HG03196 (cell line): ENCODE measurements at regions not wholly inside any gene's neighbourhood (a gene's known extent, or its start where the extent isn't known, plus 50 kb on each side); places are given as distances from the start of the nearest gene placed in this dataset.

Source experiments
- ATAC-seq: cut with Tn5 transposase; IDR thresholded peaks from one replicate; pipeline ENCODE4 v1.9.1; 2021; ENCODE audit not compliant: unreplicated experiment

DNA sequence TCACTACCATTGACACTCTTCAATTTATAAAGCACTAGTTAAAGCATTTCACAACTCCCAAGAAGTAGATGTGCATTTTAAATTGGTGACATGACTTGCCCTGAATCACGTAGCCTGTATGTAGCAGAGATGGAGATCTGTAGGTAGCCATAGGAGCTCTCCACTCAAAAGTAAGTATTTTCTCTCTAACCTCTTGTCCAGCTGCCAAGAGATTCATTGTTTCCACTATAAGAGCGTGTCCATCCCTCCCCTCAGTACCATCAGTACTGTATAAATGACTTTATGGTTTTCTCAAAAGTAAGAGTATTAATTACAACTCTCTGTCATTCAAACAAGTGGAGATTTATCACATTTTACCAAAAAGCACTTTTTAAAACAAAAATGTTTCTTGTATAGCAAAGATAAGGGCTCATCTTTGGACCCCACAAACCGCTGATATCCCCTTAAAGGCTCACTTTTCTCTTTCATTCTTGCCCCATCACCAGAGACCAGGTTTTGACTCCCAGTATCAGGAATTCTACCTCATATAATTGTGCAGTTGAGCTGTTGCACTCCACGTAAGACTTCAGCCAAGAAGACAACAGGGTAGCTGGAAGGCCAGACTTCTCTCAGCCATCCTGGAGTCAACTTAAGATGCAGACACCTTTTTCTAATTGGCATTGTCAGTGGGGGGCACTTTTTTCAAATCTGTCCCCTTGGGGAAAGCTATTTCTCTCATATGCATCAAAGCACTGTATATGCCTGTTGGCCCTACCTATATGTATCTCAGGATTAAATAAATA, 78.0 kb upstream of the GALNT5 start:
- no peak for ATAC-seq

DNA sequence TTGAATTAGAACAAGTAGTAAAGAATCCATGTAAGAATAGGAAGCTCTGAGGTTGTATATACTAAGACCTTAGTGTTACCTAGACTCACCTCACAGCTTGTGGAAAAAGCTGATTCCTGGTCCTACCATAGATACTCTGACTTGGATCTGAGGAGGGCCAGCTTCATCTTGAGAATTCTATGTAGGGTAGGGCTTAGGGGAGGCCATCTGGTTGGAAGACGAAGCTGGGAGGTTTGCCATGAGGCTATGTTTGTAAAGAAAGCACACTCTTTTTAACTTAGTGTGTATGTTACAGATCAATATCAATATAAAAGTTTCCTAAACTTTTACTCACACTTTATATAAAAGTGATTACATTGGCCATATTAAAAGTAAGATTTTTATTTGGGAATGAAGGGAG, 77.1 kb upstream of the GALNT5 start:
- ATAC-seq = no peak

DNA sequence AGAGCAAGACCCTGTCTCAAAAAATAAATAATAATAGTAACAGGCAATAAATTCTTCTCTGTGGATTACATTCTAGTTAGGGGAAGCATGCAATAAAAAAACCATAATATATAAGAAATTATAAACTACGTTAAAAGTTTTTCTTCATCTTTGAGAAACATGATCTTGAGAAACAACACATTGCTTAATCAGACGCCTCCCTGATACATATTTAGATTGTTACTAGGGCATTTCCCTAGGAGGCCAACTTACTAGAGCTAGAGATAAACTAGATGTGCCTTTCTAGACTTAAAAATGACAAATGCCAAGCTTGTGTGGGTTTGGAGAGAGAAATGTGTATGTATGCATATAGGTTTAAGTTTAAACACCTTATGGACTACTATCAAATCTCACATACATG, 76.3 kb upstream of the GALNT5 start:
- no peak for ATAC-seq

DNA sequence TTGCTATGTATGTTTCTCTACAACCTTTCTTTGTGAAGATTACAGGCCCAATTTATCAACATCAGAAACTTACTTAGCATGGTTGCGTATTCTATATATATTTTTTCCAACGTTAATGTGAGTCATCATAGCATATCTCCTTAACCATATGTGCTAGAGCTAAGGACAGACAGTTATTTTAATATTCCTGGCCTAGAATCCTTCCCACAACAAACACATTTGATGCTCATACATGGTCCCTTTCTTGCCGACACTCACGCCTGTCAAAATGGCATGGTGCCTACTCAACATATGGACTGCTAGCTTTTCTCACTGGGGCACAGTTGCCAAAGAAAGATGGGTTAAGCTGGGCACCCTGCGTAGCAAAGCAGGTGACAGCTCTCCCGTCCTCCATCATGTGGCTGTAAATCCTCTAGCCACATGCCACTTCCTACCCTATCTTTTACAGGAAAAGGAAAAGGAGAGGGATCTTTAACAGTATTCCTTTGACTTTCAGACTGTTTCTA, 75.2 kb upstream of the GALNT5 start:
- ATAC-seq = no peak

DNA sequence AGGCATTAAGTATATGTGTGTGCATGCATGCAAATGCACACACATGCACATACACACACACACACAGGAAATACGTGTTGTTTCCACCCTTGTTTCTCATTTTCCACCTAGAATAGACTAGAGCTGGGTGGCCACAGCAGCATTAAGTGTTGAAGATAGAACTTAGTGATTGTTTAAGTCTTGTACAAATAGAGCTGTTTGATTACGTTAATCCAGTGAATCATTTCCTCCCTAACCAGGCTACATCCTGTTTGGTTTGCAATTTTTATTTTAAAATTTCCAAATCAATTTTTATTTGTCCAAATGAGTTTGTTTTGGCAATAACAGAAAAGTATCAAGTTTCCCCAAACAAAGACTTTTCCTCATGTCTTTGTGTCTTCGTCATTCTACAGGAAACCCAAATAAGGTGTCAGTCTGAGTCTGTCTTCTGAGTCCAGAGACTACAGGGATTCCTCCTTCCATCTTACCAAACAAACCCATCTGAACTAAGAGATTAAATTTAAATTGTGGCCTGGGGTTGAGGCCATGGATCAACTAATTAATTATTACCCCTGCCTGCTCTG, 74.6 kb upstream of the GALNT5 start:
- no peak for ATAC-seq

DNA sequence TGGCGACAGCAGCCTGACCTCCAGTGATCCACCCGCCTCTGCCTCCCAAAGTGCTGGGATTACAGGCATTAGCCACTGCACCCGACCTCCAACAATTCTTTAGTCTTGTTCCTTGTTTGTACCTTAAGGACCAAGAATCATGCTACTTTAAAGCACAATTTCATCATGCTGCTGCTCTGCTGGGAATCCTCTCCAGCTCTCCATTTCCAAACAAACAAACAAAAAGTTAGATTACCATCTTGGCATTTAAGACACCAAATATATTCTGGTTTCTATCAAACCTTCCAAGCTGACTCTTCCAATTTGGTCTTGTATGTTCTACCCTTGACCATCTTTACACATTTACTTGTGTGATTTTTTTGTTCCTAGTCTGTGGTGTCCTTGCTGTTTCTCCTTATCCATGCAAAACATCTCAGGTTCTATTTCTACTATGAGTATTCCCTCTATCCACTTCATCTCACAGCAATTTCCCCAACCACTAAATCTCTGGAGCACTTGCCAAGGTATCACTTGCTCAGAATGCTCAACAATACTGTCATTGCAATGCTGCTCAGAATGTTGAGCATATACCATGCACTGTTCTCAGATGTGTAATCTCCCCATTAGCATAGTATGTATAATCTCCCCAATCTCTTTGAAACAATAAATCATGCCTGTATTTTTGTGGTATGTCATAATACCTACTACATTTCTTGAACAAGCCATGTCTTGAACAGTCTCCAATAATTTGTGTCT, 73.2 kb upstream of the GALNT5 start:
- ATAC-seq = no peak

DNA sequence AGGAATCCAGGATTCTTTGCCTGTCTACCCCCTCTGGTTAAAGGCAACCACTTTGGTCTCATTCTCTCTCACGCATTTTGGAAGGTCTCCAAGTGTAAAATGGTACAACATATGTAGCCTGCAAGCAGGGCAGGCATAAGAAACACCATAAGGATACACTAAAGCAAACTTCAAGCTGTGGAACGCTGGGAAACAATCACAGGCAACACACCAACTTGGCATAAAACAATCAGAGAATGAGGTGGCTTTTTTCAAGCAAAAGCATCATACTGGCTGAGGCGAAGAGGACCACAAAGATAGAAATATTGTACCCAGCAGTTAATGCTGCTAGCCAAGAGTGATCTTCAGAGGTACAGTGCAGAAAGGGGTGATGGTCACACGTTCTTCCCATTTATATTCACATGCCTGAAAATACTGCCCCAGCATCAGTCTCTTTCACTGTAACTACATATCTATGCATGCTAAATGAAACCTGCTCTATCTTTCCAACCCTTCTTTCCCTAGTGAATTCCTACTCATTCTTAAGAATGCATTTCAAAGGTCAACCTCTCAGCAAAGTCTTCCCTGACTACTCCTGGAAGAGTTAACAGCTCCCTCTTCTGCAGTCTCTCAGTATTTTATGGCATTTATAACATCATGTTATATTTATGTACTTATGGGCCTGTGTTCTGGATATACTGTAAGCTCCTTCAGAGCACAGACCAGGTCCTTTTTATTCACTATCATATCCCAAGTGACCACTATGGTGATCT, 71.9 kb upstream of the GALNT5 start:
- ATAC-seq = no peak

DNA sequence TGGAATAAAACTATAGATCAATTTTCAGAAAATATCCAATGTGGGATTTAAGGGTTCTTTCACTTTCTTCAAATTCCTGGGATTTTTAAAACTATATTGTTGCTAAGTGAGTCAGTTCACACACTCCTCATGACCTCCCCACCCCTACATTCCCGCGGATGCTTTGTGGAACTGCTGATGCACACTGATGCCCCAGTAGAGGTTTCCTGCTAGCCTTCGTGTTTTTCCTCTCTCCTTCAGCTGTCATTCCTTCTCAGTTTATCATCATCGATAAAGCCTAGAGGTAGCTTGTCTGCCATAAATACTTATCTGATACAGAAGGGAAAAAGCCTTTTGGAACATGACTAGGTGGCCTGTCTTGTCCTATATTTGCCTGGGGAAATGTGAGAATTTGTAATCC, 67.4 kb upstream of the GALNT5 start:
- ATAC-seq = no peak

DNA sequence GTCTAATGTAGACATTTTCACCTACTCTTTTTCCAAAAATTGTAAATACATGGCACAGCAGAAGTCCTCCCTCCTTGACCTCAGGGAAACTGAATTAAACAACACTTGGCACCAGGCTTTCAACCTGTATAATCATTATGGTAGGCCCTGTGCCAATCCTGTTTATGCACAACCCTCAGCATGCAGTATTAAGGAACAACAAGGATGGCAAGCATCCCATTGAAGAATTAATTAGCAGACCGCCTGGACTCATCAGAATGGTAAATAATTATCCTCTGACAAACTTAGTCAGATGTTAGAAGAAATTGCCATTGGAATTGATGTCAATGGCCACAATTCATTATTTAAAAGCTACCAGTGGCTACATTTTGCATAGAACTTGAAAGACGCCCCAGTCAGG, 66.3 kb upstream of the GALNT5 start:
- no peak for ATAC-seq

DNA sequence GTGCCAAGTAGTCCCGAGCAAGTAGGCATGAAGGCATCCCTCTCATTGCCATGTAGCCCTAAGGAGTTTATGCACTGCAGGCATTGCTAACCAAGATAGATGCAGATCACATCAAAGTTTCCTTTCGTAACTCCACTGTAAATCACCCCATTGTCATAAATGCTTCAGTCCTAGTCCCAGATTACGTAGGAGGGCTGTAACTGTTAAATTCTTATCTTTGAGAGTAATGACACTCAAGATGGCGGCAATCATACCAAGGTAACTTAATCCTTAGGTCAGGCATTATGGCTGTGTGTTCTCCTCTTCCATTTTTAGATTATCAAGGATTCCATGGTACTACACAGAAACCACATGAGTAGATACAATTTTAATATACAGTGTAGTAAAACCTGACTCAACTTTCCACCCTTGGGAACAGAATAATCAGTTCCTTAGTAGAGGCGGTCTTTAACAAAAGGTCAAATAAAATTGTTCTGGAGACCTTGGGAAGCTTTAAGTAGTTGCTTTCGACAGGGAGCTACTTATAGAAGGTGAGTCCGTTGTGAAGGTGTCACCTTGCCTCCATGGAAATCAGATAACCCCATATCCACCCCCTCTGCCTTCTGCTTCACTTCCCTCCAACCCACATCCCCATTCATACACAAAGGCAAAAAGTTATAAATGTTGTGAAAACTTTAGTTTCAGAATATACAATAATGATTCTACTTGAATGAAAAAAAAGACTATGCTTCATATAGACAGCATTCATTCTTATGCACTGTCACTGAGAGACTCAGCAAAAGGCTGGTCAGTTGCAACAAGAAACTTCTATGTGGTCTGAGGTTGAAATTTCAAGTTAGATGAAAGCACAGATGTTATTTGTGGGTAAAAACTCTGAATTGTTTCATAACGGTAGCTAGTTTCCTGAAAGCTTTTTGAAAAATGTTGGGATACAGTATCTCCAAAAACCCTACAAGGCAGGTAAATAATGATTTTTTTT, 64.8 kb upstream of the GALNT5 start:
- ATAC-seq = peak; percentile 87

DNA sequence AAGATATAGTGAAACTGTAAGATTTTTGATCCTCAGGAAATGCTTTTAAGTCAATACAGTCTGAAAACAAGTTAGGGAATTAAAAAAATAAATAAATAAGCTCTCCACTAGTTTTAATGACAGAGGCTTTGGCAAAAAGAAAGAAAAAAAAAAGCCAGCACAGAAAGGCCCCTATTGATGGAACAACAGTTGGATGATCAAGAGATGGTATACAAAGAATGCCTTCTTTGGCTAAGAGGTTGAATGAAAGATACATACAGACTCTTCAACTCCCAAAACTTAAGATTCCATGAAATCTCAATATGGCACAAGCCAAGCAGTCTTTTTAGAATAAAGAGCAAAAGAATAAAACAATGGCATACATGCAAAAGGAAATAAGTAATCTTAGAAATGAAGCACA, 64.0 kb upstream of the GALNT5 start:
- no peak for ATAC-seq

DNA sequence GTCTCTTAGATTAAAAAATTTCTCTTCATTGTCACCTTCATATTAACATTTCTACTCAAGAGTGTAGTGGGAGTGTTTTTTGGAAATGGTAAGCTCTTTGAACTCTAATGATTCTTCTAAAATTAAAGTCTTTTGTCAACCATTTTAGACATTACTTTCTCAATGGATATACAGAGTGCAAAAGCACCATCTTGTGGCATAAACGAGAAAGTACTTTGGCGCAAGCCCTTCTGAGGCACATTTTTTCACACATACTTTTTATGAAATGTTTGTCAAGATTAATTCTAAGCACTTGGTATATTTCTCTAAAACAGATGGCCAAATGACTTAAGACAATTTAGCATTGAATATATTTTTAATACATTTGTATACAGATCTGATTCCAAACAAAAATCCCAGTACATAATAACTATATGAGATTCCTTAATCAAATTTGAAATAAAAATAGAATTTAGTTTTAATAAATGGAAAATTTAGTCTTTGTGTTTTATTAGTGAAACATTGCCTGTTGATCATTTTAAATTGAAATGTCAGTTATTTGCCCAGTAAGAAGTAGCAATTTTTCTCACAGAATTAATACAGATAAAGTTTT, 63.3 kb upstream of the GALNT5 start:
- ATAC-seq = peak; percentile 47

DNA sequence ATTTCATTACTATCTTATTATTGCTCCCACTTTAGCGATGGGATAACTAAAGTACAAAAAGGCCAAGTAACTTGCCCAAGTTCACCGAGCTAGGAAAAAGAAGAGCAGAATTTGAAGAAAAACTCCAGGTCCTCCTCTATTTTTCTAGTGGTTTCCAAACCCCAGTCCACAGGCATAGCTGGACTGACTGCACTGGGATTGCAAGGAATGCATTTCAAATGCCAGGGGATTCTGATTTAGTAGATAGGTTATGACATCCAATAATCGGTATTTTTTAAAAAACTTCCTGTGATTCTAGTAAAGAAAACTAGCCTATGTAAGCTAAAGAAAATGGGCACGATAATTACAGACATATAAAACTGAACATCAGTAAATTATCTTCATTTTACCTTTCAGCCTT, 62.7 kb upstream of the GALNT5 start:
- ATAC-seq = no peak

DNA sequence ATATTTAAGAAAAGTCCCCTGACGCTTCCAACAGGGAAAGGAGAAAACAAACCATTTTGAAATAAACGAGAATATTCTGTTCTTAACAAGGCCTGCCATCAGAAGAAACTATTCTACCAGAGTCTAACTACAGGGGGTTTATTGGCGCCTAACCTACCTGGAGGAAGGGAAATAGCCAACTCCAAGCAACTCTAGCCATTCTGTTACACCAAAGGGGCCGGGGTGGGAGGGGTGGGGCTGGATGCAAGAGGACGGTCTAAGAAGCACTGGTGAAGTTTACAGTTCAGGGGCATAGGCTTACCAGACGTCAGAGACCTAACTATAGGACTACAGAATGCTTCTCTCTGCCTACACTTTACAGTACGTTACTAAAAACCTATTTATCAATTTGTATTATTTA, 60.5 kb upstream of the GALNT5 start:
- ATAC-seq = no peak

DNA sequence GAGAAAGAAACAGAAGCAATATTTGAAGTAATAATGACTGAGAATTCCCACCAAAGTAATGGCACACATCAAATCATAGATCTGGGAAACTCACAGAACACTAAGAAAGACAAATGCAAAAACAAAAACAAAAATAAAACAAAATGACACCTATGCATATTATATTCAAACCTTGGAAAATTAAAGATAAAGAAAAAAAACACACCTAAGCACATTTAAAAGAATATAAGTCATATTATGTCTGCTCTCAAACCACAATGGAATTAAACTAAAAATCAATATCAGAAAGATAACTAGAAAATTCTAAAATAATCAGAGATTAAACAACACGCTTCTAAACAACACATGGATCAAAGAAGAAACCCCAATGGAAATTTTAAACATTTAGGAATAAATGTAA, 59.7 kb upstream of the GALNT5 start:
- ATAC-seq = no peak

DNA sequence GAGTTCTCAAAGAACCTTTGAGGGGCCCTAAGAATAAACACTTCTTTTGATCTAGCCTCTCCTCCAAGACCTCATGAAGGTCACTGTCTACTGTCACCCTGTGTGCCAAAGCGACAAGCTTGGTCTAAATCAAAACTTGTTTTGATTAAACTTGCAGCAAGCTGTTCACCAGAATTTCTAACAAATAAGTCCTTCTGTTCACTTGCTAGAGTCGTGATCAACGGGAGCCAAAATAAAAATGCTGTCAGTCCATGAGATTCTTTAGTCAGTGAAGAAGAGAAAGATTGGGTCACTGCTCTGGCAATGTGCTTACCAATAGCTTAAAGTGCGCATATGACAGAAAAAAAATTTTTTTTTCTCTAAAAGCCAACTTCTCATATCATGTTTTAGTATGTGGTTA, 53.9 kb upstream of the GALNT5 start:
- no peak for ATAC-seq

DNA sequence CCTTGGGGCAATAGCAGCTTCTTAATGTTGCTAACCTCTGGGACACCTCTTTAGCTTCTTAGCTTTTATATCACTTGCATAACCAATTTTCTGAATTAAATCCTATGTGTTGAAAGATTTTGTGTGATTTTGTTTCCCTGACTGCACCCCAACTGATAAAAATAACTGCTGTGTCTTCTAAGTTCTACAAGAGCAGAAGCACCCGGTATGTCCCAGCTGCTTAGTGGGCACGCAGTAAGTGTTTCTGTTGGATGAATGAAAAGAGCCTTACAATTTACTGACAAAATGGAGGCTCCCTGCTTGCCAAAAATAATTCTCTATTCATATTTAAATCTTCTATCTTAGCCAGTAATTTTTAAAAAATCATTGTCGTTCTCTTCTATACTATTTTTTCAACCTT, 53.1 kb upstream of the GALNT5 start:
- ATAC-seq = no peak

DNA sequence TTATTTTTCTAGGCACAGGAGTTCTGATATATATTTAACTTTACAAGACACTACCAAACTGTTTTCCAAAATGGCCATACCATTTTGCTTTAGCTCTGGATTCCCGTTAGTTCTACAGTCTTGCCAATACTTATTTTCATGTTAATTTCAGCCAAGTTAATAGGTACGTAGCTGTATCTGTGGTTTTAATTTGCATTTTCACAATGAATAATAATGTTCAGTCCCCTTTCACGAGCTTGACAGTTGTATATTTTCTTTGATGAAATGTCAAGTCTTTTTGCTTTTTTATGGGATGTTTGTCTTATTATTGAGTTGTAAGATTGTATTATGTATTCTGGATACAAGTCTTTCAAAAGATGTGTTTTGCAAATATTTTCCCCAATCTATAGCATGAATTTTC, 50.6 kb upstream of the GALNT5 start:
- ATAC-seq = no peak
